Nephron (organoid): ENCODE measurements at regions not wholly inside any gene's neighbourhood (a gene's known extent, or its start where the extent isn't known, plus 50 kb on each side); places are given as distances from the start of the nearest gene placed in this dataset.
A peak's percentile ranks its signal among the peaks of the same experiment; 100 is the strongest.

ENCODE experiments used
- H3K27ac Mint-ChIP-seq, 3 experiments: 2 replicates each; pipeline ENCODE4 v1.8.0; 2020; ENCODE audit warnings: mixed read lengths in 3 of 3, mild to moderate bottlenecking in 2 of 3, moderate library complexity in 1 of 3
- H3K27me3 Mint-ChIP-seq: 2 replicates; pipeline ENCODE4 v1.8.0; 2021; ENCODE audit warnings: low read depth, mild to moderate bottlenecking, moderate library complexity, mixed read lengths
- H3K36me3 Mint-ChIP-seq: 2 replicates; pipeline ENCODE4 v1.8.0; 2020; ENCODE audit warnings: low read depth, mixed read lengths
- H3K4me1 Mint-ChIP-seq: 2 replicates; pipeline ENCODE4 v1.8.0; 2020; ENCODE audit warnings: mixed read lengths
- H3K4me3 Mint-ChIP-seq, 3 experiments: 2 replicates each; pipeline ENCODE4 v1.8.0; 2020; ENCODE audit warnings: mild to moderate bottlenecking in 3 of 3, mixed read lengths in 3 of 3, moderate library complexity in 2 of 3
- H3K9me3 Mint-ChIP-seq: 2 replicates; pipeline ENCODE4 v1.8.0; 2020; ENCODE audit warnings: mixed read lengths
- CTCF ChIP-seq, 3 experiments: fragments of 200-600 bp; sonication (generic); IDR thresholded peaks; one replicate each; pipeline ENCODE4 v1.5.0; 2021; ENCODE audit warnings: antibody characterized with exemption in 3 of 3; ENCODE audit not compliant: unreplicated experiment in 3 of 3

- no peaks in the 10 kb centered on the region for H3K4me1 Mint-ChIP-seq
- H3K4me3 Mint-ChIP-seq: no peak overlapping the region
- no peaks in the 10 kb centered on the region for H3K27me3 Mint-ChIP-seq
- H3K9me3 Mint-ChIP-seq: no peaks in the 10 kb centered on the region
- TF ChIP-seq CTCF (IDR thresholded peaks at IDR 0.05; ENCODE audit: unreplicated experiment in 3 of 3): no peak
- no peaks in the 10 kb centered on the region for H3K36me3 Mint-ChIP-seq
- H3K27ac Mint-ChIP-seq: no peak overlapping the region
Observed at GRCh38 chr5:129228577-129228976, 134.0 kb downstream of the ISOC1 start.

GRCh38 chr5:129241755-129242154 lies 147.2 kb downstream of the ISOC1 start:
- H3K9me3 Mint-ChIP-seq: no peaks in the 10 kb centered on the region
- no peaks in the 10 kb centered on the region for H3K27me3 Mint-ChIP-seq
- H3K27ac Mint-ChIP-seq: peak overlapping the region in 1 of 3 experiments; percentile 41
- no peak for TF ChIP-seq CTCF (IDR thresholded peaks at IDR 0.05; ENCODE audit: unreplicated experiment in 3 of 3)
- H3K36me3 Mint-ChIP-seq: no peaks in the 10 kb centered on the region
- H3K4me1 Mint-ChIP-seq: peaks cover 9% of the 10 kb centered on the region
- no peak overlapping the region for H3K4me3 Mint-ChIP-seq

- no peaks in the 10 kb centered on the region for H3K27me3 Mint-ChIP-seq
- peaks cover 9% of the 10 kb centered on the region for H3K4me1 Mint-ChIP-seq
Observed at GRCh38 chr5:129243039-129243438, 148.5 kb downstream of the ISOC1 start.

GRCh38 chr5:129244478-129244877 lies 149.9 kb downstream of the ISOC1 start:
- no peaks in the 10 kb centered on the region for H3K9me3 Mint-ChIP-seq
- H3K36me3 Mint-ChIP-seq: no peaks in the 10 kb centered on the region
- no peak overlapping the region for H3K4me3 Mint-ChIP-seq
- peaks cover 9% of the 10 kb centered on the region for H3K4me1 Mint-ChIP-seq
- no peak overlapping the region for H3K27ac Mint-ChIP-seq
- H3K27me3 Mint-ChIP-seq: no peaks in the 10 kb centered on the region
- no peak for TF ChIP-seq CTCF (IDR thresholded peaks at IDR 0.05; ENCODE audit: unreplicated experiment in 3 of 3)

More at GRCh38 chr5:129243039-129243438, 148.5 kb downstream of the ISOC1 start:
- no peaks in the 10 kb centered on the region for H3K9me3 Mint-ChIP-seq
- peak overlapping the region; percentile 21 to 77 (median 65) for H3K27ac Mint-ChIP-seq
- no peak overlapping the region for H3K4me3 Mint-ChIP-seq
- H3K36me3 Mint-ChIP-seq: no peaks in the 10 kb centered on the region
- no peak for TF ChIP-seq CTCF (IDR thresholded peaks at IDR 0.05; ENCODE audit: unreplicated experiment in 3 of 3)

- H3K4me3 Mint-ChIP-seq: no peak overlapping the region
- no peak for TF ChIP-seq CTCF (IDR thresholded peaks at IDR 0.05; ENCODE audit: unreplicated experiment in 3 of 3)
- no peak overlapping the region for H3K27ac Mint-ChIP-seq
- H3K27me3 Mint-ChIP-seq: no peaks in the 10 kb centered on the region
- H3K9me3 Mint-ChIP-seq: no peaks in the 10 kb centered on the region
- H3K4me1 Mint-ChIP-seq: peaks cover 9% of the 10 kb centered on the region
- no peaks in the 10 kb centered on the region for H3K36me3 Mint-ChIP-seq
Observed at GRCh38 chr5:129245489-129245888, 150.9 kb downstream of the ISOC1 start.

GRCh38 chr5:129246088-129246487 lies 151.5 kb downstream of the ISOC1 start:
- H3K27me3 Mint-ChIP-seq: no peaks in the 10 kb centered on the region
- no peak for TF ChIP-seq CTCF (IDR thresholded peaks at IDR 0.05; ENCODE audit: unreplicated experiment in 3 of 3)
- H3K36me3 Mint-ChIP-seq: no peaks in the 10 kb centered on the region
- H3K4me1 Mint-ChIP-seq: peaks cover 9% of the 10 kb centered on the region
- H3K4me3 Mint-ChIP-seq: no peak overlapping the region
- no peak overlapping the region for H3K27ac Mint-ChIP-seq
- H3K9me3 Mint-ChIP-seq: no peaks in the 10 kb centered on the region
